HFF-Myc (cell line): ENCODE measurements at regions not wholly inside any gene's neighbourhood (a gene's known extent, or its start where the extent isn't known, plus 50 kb on each side); places are given as distances from the start of the nearest gene placed in this dataset.

ENCODE experiments used
- DNase-seq: peaks from one replicate; pipeline ENCODE4 v3.0.0-alpha.2; 2011; ENCODE audit warnings: low read depth; ENCODE audit errors: extremely low read depth
- H3K4me3 ChIP-seq: replicated peaks from 2 replicates; pipeline ENCODE4 v1.5.1; 2011; ENCODE audit warnings: low read depth, mild to moderate bottlenecking, control low read depth, low read length
- CTCF ChIP-seq: IDR thresholded peaks from 2 replicates; pipeline ENCODE4 v1.5.1; 2012; ENCODE audit warnings: mild to moderate bottlenecking, low read depth, low read length, control low read depth; ENCODE audit errors: missing control alignments

- DNase-seq = no peak
- no peak overlapping the region for H3K4me3 ChIP-seq
- TF ChIP-seq CTCF = no peak
These were observed 572.0 kb downstream of the SOX11 start for GRCh38 chr2:6264198-6264597.

GRCh38 chr2:6281524-6281923 lies 584.2 kb downstream of the CMPK2 start:
- no peak for DNase-seq
- no peak overlapping the region for H3K4me3 ChIP-seq
- TF ChIP-seq CTCF = no peak

GRCh38 chr2:6283259-6283658 lies 582.4 kb downstream of the CMPK2 start:
- TF ChIP-seq CTCF = no peak
- no peak overlapping the region for H3K4me3 ChIP-seq
- no peak for DNase-seq

- DNase-seq = no peak
- no peak overlapping the region for H3K4me3 ChIP-seq
- no peak for TF ChIP-seq CTCF
These were observed 578.3 kb downstream of the CMPK2 start for GRCh38 chr2:6287406-6287805.

- no peak overlapping the region for H3K4me3 ChIP-seq
- no peak for DNase-seq
- no peak for TF ChIP-seq CTCF
These were observed 576.9 kb downstream of the CMPK2 start for GRCh38 chr2:6288791-6289190.

GRCh38 chr2:6290217-6291015 lies 575.3 kb downstream of the CMPK2 start:
- no peak for DNase-seq

More at GRCh38 chr2:6290217-6291015, 575.3 kb downstream of the CMPK2 start:
- H3K4me3 ChIP-seq = no peak overlapping the region
- no peak for TF ChIP-seq CTCF
